Glutamatergic neuron (in vitro differentiated cells): ENCODE measurements at regions not wholly inside any gene's neighbourhood (a gene's known extent, or its start where the extent isn't known, plus 50 kb on each side); places are given as distances from the start of the nearest gene placed in this dataset.

Experiments
- DNase-seq: peaks from one replicate; pipeline ENCODE4 v3.0.0; 2022
- H3K27ac Mint-ChIP-seq: one replicate; pipeline ENCODE4 v1.8.0; 2020; ENCODE audit warnings: mild to moderate bottlenecking, mixed read lengths, inconsistent platforms; ENCODE audit not compliant: unreplicated experiment
- H3K27me3 Mint-ChIP-seq: one replicate; pipeline ENCODE4 v1.8.0; 2020; ENCODE audit warnings: mild to moderate bottlenecking, moderate library complexity, mixed read lengths, inconsistent platforms; ENCODE audit not compliant: unreplicated experiment
- H3K36me3 Mint-ChIP-seq: one replicate; pipeline ENCODE4 v1.8.0; 2020; ENCODE audit warnings: mild to moderate bottlenecking, mixed read lengths, inconsistent platforms; ENCODE audit not compliant: unreplicated experiment
- H3K4me1 Mint-ChIP-seq: one replicate; pipeline ENCODE4 v1.8.0; 2020; ENCODE audit warnings: mild to moderate bottlenecking, low read depth, mixed read lengths, inconsistent platforms; ENCODE audit not compliant: unreplicated experiment
- H3K4me3 Mint-ChIP-seq: one replicate; pipeline ENCODE4 v1.8.0; 2020; ENCODE audit warnings: mild to moderate bottlenecking, mixed read lengths, inconsistent platforms; ENCODE audit not compliant: unreplicated experiment
- H3K9me3 Mint-ChIP-seq: one replicate; pipeline ENCODE4 v1.8.0; 2020; ENCODE audit warnings: mild to moderate bottlenecking, moderate library complexity, mixed read lengths, inconsistent platforms; ENCODE audit not compliant: unreplicated experiment
- CTCF ChIP-seq: fragments of 200-600 bp; sonication (generic); IDR thresholded peaks from one replicate; pipeline ENCODE4 v1.5.0; 2021; ENCODE audit not compliant: partially characterized antibody, unreplicated experiment

- Mint-ChIP-seq H3K4me3 (no peak overlapping the region), H3K36me3 (no peaks in the 10 kb centered on the region), H3K27ac (no peak overlapping the region), H3K27me3 (no peaks in the 10 kb centered on the region), H3K9me3 (no peaks in the 10 kb centered on the region), H3K4me1 (no peaks in the 10 kb centered on the region)
- no peak for DNase-seq
- no peak for TF ChIP-seq CTCF
Observed at GRCh38 chr14:81759541-81759940, 225.9 kb upstream of the SEL1L start.

- DNase-seq: no peak
- Mint-ChIP-seq H3K4me3 (no peak overlapping the region), H3K27me3 (peaks cover 1% of the 10 kb centered on the region), H3K27ac (no peak overlapping the region), H3K36me3 (no peaks in the 10 kb centered on the region), H3K9me3 (no peaks in the 10 kb centered on the region), H3K4me1 (no peaks in the 10 kb centered on the region)
- TF ChIP-seq CTCF: no peak
Observed at GRCh38 chr14:81765651-81766275, 232.1 kb upstream of the SEL1L start.

GRCh38 chr14:81766321-81766915 is 232.8 kb upstream of the SEL1L start:
- no peak for DNase-seq
- Mint-ChIP-seq H3K9me3 (no peaks in the 10 kb centered on the region), H3K4me3 (no peak overlapping the region)

GRCh38 chr14:81767266-81767995 is 233.8 kb upstream of the SEL1L start:
- no peak overlapping the region for H3K4me3 Mint-ChIP-seq
- H3K9me3 Mint-ChIP-seq: no peaks in the 10 kb centered on the region

More at GRCh38 chr14:81766321-81766915, 232.8 kb upstream of the SEL1L start:
- Mint-ChIP-seq H3K4me1 (no peaks in the 10 kb centered on the region), H3K27ac (no peak overlapping the region), H3K27me3 (peaks cover 1% of the 10 kb centered on the region), H3K36me3 (no peaks in the 10 kb centered on the region)
- no peak for TF ChIP-seq CTCF

More at GRCh38 chr14:81767266-81767995, 233.8 kb upstream of the SEL1L start:
- TF ChIP-seq CTCF: no peak
- Mint-ChIP-seq H3K4me1 (no peaks in the 10 kb centered on the region), H3K27me3 (peaks cover 1% of the 10 kb centered on the region), H3K36me3 (no peaks in the 10 kb centered on the region), H3K27ac (no peak overlapping the region)
- no peak for DNase-seq
